ENCODE measurements at regions not wholly inside any gene's neighbourhood (a gene's known extent, or its start where the extent isn't known, plus 50 kb on each side); places are given as distances from the start of the nearest gene placed in this dataset.

DNA sequence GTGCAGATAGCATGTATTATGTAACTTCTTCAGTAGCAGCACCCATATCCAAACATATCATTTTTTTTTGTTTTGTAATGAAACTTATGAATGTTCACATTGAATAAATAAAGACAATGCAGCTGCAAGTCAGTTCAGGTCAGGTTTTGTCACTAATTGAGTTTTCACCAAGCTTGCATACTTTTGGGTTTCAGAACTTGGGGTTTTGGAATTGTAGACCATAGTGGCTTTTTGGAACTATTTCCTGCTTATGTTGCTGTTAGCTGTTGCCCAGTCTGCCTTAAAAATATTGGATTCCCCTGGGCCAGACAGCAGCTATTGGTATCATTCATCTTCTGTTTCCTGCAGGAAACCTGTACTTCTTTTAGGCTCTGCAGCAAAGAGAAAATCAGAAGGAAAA is 113.4 kb upstream of the LIMCH1 start:
- no peak for ATAC-seq (ENCODE audit: low FRiP score)
- TF ChIP-seq, protein P1, sequence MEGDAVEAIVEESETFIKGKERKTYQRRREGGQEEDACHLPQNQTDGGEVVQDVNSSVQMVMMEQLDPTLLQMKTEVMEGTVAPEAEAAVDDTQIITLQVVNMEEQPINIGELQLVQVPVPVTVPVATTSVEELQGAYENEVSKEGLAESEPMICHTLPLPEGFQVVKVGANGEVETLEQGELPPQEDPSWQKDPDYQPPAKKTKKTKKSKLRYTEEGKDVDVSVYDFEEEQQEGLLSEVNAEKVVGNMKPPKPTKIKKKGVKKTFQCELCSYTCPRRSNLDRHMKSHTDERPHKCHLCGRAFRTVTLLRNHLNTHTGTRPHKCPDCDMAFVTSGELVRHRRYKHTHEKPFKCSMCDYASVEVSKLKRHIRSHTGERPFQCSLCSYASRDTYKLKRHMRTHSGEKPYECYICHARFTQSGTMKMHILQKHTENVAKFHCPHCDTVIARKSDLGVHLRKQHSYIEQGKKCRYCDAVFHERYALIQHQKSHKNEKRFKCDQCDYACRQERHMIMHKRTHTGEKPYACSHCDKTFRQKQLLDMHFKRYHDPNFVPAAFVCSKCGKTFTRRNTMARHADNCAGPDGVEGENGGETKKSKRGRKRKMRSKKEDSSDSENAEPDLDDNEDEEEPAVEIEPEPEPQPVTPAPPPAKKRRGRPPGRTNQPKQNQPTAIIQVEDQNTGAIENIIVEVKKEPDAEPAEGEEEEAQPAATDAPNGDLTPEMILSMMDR (IDR thresholded peaks at IDR 0.05) = no peak

DNA sequence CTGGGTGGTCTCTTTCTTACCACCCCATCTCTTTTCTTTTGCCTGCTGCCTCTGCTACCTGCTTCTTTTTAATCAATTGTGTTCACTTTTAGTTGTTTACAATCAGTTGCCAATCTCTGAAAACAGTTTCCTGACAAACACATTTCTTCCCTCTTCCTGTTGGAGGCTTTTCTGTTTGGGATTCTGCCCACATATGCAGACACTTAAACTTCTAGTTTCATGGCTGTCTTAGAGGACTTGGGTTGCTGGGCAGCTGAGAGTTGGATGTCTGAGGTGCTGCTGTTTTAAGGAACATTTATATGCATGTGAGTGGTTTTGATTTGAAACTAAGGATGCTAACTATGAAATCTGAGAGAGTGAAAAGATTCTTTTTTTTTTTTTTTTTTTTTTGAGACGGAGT is 112.3 kb upstream of the LIMCH1 start:
- DNase-seq (ENCODE audit: low spot score) (no peak), ATAC-seq (ENCODE audit: low FRiP score) (no peak)
- TF ChIP-seq, protein P1 (IDR thresholded peaks at IDR 0.05) = no peak

More for the DNA sequence above, 113.4 kb upstream of the LIMCH1 start:
- no peak for DNase-seq (ENCODE audit: low spot score)

DNA sequence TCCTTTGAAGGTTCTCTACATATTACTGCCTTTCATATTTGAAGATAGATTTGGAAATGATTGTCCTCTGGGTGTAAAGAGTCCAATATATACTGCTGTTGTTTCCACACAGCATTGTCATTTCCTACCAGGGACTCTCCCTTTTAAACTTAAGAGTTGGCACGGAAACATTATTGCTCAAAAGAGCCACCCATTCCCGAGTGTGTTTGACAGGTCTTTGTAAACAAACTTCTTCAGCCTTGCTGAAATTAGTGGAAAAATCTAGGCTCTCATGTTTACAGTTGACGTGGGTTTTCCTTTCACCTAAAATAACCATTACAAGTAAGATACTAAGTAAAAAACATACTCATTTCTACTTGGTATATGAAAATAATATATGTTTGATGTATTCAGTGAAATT is 111.4 kb upstream of the LIMCH1 start:
- ATAC-seq (ENCODE audit: low FRiP score) (no peak), DNase-seq (ENCODE audit: low spot score) (no peak)
- TF ChIP-seq, protein P1 (IDR thresholded peaks at IDR 0.05) = no peak

DNA sequence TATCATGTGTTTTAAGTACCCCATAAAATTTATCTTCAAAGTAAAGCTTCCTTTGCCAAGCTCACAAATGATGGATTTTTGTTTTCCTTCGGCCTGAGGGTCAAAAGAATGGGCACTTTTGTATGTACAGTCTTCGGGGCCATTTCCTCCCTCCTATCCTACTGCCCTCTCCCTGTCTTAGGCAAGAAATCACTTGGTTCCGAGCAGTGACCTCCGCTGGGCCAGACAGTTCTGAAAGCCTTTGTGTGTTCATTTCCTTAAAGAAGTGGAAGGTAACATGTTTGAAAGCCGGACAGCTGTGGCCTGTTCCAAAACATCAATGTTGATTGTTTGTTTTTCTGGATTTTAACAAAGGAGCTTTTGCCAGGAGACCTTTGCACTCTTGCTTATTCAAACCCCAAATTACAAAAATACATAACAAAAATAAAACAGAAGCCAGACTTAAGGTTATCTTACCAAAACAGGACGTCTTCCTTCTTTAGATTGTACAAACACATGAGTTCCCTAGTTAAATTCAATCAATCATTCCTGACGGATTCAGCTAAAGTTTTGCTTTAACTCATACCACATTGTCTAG is 110.6 kb upstream of the LIMCH1 start:
- TF ChIP-seq, protein P1 (IDR thresholded peaks at IDR 0.05) = no peak
- ATAC-seq (ENCODE audit: low FRiP score) = peak; percentile 41
- no peak for DNase-seq (ENCODE audit: low spot score)

DNA sequence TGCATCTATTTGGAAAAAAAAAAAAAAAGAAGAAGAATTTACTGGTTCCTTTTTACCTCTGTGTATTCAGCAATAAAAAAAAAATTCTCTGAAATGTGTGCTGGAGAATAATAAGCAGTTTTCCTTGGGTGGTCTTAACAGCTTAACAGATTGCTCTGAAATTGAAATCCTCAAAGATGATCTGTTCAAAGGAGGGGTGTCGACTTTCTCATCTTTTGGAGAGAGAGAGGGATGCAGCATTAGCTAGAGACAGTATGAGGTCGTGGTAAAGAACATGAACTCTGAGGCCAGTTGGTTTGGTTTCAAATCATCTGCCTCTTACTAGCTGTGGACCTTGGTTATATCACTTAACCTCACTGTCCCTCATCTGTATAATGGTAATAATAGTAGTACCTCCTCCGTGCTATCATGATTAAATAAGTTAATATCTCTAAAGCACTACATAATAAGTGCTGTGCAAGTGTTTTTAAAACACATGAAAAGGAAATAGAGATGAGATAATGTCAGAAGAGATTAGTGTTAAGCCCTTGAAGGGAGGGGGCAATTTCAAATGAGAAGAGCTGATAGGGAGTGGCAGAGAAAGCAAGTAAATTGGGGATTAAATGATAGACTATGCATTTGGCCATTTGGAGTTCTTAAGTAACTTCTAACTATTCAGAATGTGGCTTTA is 109.9 kb upstream of the LIMCH1 start:
- TF ChIP-seq, protein P1 (IDR thresholded peaks at IDR 0.05) = no peak
- DNase-seq (ENCODE audit: low spot score) (no peak), ATAC-seq (ENCODE audit: low FRiP score) (no peak)

DNA sequence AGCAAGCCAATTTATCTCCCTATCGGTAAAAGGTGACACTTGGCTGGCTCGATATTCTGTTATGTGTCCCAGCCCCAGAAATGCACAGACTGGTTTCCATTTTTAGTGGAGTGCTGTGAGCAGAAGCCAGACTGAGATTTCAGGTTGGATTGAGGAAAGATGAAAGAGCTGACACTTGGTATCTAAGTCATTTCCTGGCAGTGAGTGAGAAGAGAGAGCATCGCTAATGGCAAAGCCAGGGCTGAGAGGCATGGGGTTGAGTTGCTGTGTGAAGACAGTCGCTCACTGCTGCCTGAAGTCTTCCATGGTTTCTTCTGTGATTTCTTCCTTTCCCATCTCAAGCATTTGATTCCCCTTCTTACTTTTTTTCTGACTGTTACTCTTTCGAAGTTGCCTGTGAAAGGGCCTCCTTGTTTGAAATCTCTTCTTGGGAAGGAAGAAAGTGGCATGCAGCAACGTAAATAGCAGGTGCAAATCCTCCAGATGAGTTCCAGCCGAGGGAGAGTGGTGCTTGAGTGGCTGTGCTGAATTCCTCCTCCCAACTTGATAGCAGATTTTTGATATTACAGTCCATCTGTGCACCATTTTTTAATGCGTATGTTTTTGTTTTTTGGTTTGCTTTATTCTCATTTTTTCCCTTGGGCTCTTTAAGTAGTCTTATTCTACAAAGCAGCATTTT is 109.2 kb upstream of the LIMCH1 start:
- TF ChIP-seq, protein P1 (IDR thresholded peaks at IDR 0.05) = no peak
- ATAC-seq (ENCODE audit: low FRiP score) (no peak), DNase-seq (ENCODE audit: low spot score) (no peak)

Data from omental fat pad (tissue), 3 donors.